PC-3 (cell line): ENCODE measurements at regions not wholly inside any gene's neighbourhood (a gene's known extent, or its start where the extent isn't known, plus 50 kb on each side); places are given as distances from the start of the nearest gene placed in this dataset.

ENCODE experiments used
- ATAC-seq: fragments of 200-7000 bp; cut with Tn5 transposase; 2 replicates; pipeline ENCODE4 v1.9.1; 2020; ENCODE audit warnings: mild to moderate bottlenecking, moderate library complexity
- BruUV-seq: library from RNA; stranded (reverse); fragments of 400-500 nt; replicated peaks from 2 replicates; lab custom pipeline; 2021; lab: Mats Ljungman, UMichigan
- CTCF ChIA-PET: fragments of 300-600 bp; sonication (Branson Sonifier 250); formaldehyde crosslinking; loops from one replicate; lab custom pipeline; 2022; ENCODE audit warnings: antibody characterized with exemption; lab: Charles Lee
- POLR2A ChIA-PET: fragments of 300-600 bp; sonication (Branson Sonifier 250); formaldehyde crosslinking; loops from one replicate; lab custom pipeline; 2022; ENCODE audit warnings: antibody characterized with exemption; ENCODE audit not compliant: unreplicated experiment; lab: Charles Lee
- DNase-seq: peaks from one replicate; pipeline ENCODE4 v3.0.0-alpha.2; 2015
- H2AFZ ChIP-seq: fragments of 300-600 bp; sonication (generic); 2 replicates; pipeline ENCODE4 v1.6.0; 2016; ENCODE audit warnings: antibody characterized with exemption, low read length
- H3F3A ChIP-seq: fragments of 300-600 bp; sonication (generic); one replicate; pipeline ENCODE4 v1.6.0; 2017; ENCODE audit warnings: antibody characterized with exemption, low read length, control low read depth, mild to moderate bottlenecking; ENCODE audit not compliant: unreplicated experiment
- H3K27ac ChIP-seq: fragments of 300-600 bp; sonication (generic); 2 replicates; pipeline ENCODE4 v1.5.1; 2016; ENCODE audit warnings: mild to moderate bottlenecking, low read length
- H3K27me3 ChIP-seq: fragments of 300-600 bp; sonication (generic); 2 replicates; pipeline ENCODE4 v1.6.1; 2016; ENCODE audit warnings: low read length, mixed read lengths
- H3K36me3 ChIP-seq: fragments of 300-600 bp; sonication (generic); 2 replicates; pipeline ENCODE4 v1.6.1; 2016; ENCODE audit warnings: low read depth, mixed run types, low read length, mixed read lengths
- H3K4me1 ChIP-seq: fragments of 300-600 bp; sonication (generic); 2 replicates; pipeline ENCODE4 v1.5.1; 2016; ENCODE audit warnings: low read length; ENCODE audit not compliant: insufficient read depth
- H3K4me2 ChIP-seq: fragments of 300-600 bp; sonication (generic); 2 replicates; pipeline ENCODE4 v1.6.0; 2016; ENCODE audit warnings: low read length
- H3K4me3 ChIP-seq: fragments of 300-600 bp; sonication (generic); 2 replicates; pipeline ENCODE4 v1.5.1; 2016; ENCODE audit warnings: mild to moderate bottlenecking, low read length, mixed read lengths
- H3K79me2 ChIP-seq: fragments of 300-600 bp; sonication (generic); 2 replicates; pipeline ENCODE4 v1.6.1; 2017; ENCODE audit warnings: low read length, mixed read lengths
- H3K9ac ChIP-seq: fragments of 300-600 bp; sonication (generic); 2 replicates; pipeline ENCODE4 v1.6.0; 2016; ENCODE audit warnings: mild to moderate bottlenecking, low read length
- H3K9me2 ChIP-seq: fragments of 300-600 bp; sonication (generic); replicated peaks from 2 replicates; pipeline ENCODE4 v1.6.1; 2016; ENCODE audit warnings: mixed run types, low read length, mixed read lengths
- H3K9me3 ChIP-seq: fragments of 300-600 bp; sonication (generic); 2 replicates; pipeline ENCODE4 v1.6.1; 2016; ENCODE audit warnings: low read length, mixed read lengths
- H4K20me1 ChIP-seq: fragments of 300-600 bp; sonication (generic); 2 replicates; pipeline ENCODE4 v1.6.1; 2016; ENCODE audit warnings: low read length, mixed read lengths
- CTCF ChIP-seq: fragments of 300-600 bp; sonication (generic); conservative IDR thresholded peaks from 2 replicates; pipeline ENCODE4 v1.5.1; 2017; ENCODE audit warnings: antibody characterized with exemption, low read depth, mild to moderate bottlenecking, low read length
- EZH2 ChIP-seq: fragments of 300-600 bp; sonication (generic); IDR thresholded peaks from one replicate; pipeline ENCODE4 v1.6.1; 2017; ENCODE audit warnings: antibody characterized with exemption, mild to moderate bottlenecking, low read length; ENCODE audit not compliant: unreplicated experiment
- EZH2phosphoT487 ChIP-seq: fragments of 300-600 bp; sonication (generic); IDR thresholded peaks from 2 replicates; pipeline ENCODE4 v1.6.1; 2018; ENCODE audit warnings: mild to moderate bottlenecking, antibody characterized with exemption, low read length, borderline replicate concordance
- intact Hi-C: fragments of 100-400 bp; cut with micrococcal nuclease; formaldehyde crosslinking; loops from 2 replicates; pipeline ENCODE4 v1.9.0; 2023

- DNase-seq: no peak
- no peaks in the 10 kb centered on the region for H3K9me2 ChIP-seq
- H4K20me1 ChIP-seq: no peaks in the 10 kb centered on the region
- H3K9me3 ChIP-seq: no peaks in the 10 kb centered on the region
- no peaks in the 10 kb centered on the region for H3F3A ChIP-seq
- no peak overlapping the region for H3K4me2 ChIP-seq
- ChIA-PET CTCF (interaction anchor here (0.5 kb wide), 1 partner anchor 43 kb away, joined by 3 read pairs; no protein-coding TSS in a partner anchor), POLR2A (no interaction called here)
- H3K79me2 ChIP-seq: no peaks in the 10 kb centered on the region
- intact Hi-C loops: no loop called here
- H3K27me3 ChIP-seq: no peaks in the 10 kb centered on the region
- BruUV-seq: no TSS peak
- no peaks in the 10 kb centered on the region for H3K36me3 ChIP-seq
- no peak overlapping the region for H3K4me3 ChIP-seq
- ATAC-seq: no peak
- H3K4me1 ChIP-seq: no peaks in the 10 kb centered on the region
- no peak overlapping the region for H3K27ac ChIP-seq
- H3K9ac ChIP-seq: no peak overlapping the region
- TF ChIP-seq CTCF: no peak
- TF ChIP-seq EZH2phosphoT487: no peak
- no peak for TF ChIP-seq EZH2
- no peak overlapping the region for H2AFZ ChIP-seq
These were observed 1528.6 kb downstream of the EFNA5 start for GRCh38 chr5:106142116-106142515.

- POLR2A ChIA-PET: no interaction called here
- no TSS peak for BruUV-seq
These were observed 1530.6 kb downstream of the EFNA5 start for GRCh38 chr5:106140101-106140500.

More at GRCh38 chr5:106140101-106140500, 1530.6 kb downstream of the EFNA5 start:
- Histone ChIP-seq H4K20me1 (no peaks in the 10 kb centered on the region), H3K27ac (no peak overlapping the region), H3F3A (no peaks in the 10 kb centered on the region), H3K9me3 (no peaks in the 10 kb centered on the region), H3K4me3 (no peak overlapping the region), H3K9ac (no peak overlapping the region), H3K9me2 (no peaks in the 10 kb centered on the region), H3K4me2 (no peak overlapping the region), H3K27me3 (no peaks in the 10 kb centered on the region), H3K4me1 (no peaks in the 10 kb centered on the region), H3K79me2 (no peaks in the 10 kb centered on the region), H2AFZ (no peak overlapping the region), H3K36me3 (no peaks in the 10 kb centered on the region)
- intact Hi-C loops: no loop called here
- CTCF ChIA-PET: no interaction called here
- no peak for ATAC-seq
- no peak for DNase-seq
- TF ChIP-seq EZH2phosphoT487: no peak
- no peak for TF ChIP-seq EZH2
- TF ChIP-seq CTCF: no peak
